OCI-LY7 (cell line): ENCODE measurements at regions not wholly inside any gene's neighbourhood (a gene's known extent, or its start where the extent isn't known, plus 50 kb on each side); places are given as distances from the start of the nearest gene placed in this dataset.

Experiments
- BruUV-seq: library from RNA; stranded (reverse); fragments of 400-500 nt; replicated peaks from 2 replicates; lab custom pipeline; 2021; lab: Mats Ljungman, UMichigan
- CTCF ChIA-PET: fragments of 300-600 bp; sonication (Branson Sonifier 250); formaldehyde crosslinking; loops from one replicate; lab custom pipeline; 2022; ENCODE audit warnings: antibody characterized with exemption; ENCODE audit not compliant: unreplicated experiment; lab: Charles Lee
- POLR2A ChIA-PET: fragments of 300-600 bp; sonication (Branson Sonifier 250); formaldehyde crosslinking; loops from one replicate; lab custom pipeline; 2022; ENCODE audit warnings: antibody characterized with exemption; lab: Charles Lee
- DNase-seq: peaks from one replicate; pipeline ENCODE4 v3.0.0-alpha.2; 2015; ENCODE audit warnings: low spot score
- H2AFZ ChIP-seq: fragments of 200-600 bp; sonication (generic), shearing (Covaris generic); 2 replicates; pipeline ENCODE4 v1.6.1; 2014; ENCODE audit warnings: mild to moderate bottlenecking, antibody characterized with exemption, low read length, moderate library complexity
- H3K27ac ChIP-seq: fragments of 200-600 bp; sonication (generic); 2 replicates; pipeline ENCODE4 v1.5.1; 2014; ENCODE audit warnings: mixed run types, low read depth, mild to moderate bottlenecking, moderate library complexity, low read length, inconsistent platforms; ENCODE audit not compliant: poor library complexity, severe bottlenecking
- H3K36me3 ChIP-seq: fragments of 200-600 bp; sonication (generic); 2 replicates; pipeline ENCODE4 v1.6.1; 2014; ENCODE audit warnings: mild to moderate bottlenecking, antibody characterized with exemption, low read length, moderate library complexity, mixed read lengths; ENCODE audit not compliant: insufficient read depth
- H3K4me1 ChIP-seq: fragments of 200-600 bp; sonication (generic); 2 replicates; pipeline ENCODE4 v1.5.1; 2014; ENCODE audit warnings: mild to moderate bottlenecking, low read length; ENCODE audit not compliant: insufficient read depth, poor library complexity, severe bottlenecking
- H3K4me2 ChIP-seq: fragments of 200-600 bp; sonication (generic); 2 replicates; pipeline ENCODE4 v1.6.1; 2014; ENCODE audit warnings: mild to moderate bottlenecking, low read length
- H3K4me3 ChIP-seq: fragments of 200-600 bp; sonication (generic); 2 replicates; pipeline ENCODE4 v1.5.1; 2014; ENCODE audit warnings: mild to moderate bottlenecking, low read depth, low read length; ENCODE audit not compliant: poor library complexity, severe bottlenecking
- H3K79me2 ChIP-seq: fragments of 200-600 bp; sonication (generic); 2 replicates; pipeline ENCODE4 v1.6.1; 2016; ENCODE audit warnings: low read depth, mild to moderate bottlenecking, low read length, moderate library complexity, mixed read lengths; ENCODE audit not compliant: insufficient read depth
- H3K9me2 ChIP-seq: fragments of 200-600 bp; sonication (generic); 2 replicates; pipeline ENCODE4 v1.6.1; 2016; ENCODE audit warnings: mild to moderate bottlenecking, low read length, mixed read lengths; ENCODE audit not compliant: insufficient read depth
- H3K9me3 ChIP-seq: fragments of 200-600 bp; sonication (generic); 2 replicates; pipeline ENCODE4 v1.6.1; 2014; ENCODE audit warnings: mild to moderate bottlenecking, mixed run types, low read length, mixed read lengths
- H4K20me1 ChIP-seq: fragments of 200-600 bp; sonication (generic); 2 replicates; pipeline ENCODE4 v1.6.1; 2014; ENCODE audit warnings: mild to moderate bottlenecking, antibody characterized with exemption, low read length, moderate library complexity, mixed read lengths; ENCODE audit not compliant: insufficient read depth
- EZH2phosphoT487 ChIP-seq: fragments of 200-600 bp; sonication (generic); IDR thresholded peaks from 2 replicates; pipeline ENCODE4 v1.6.1; 2018; ENCODE audit warnings: low read depth, borderline replicate concordance, mild to moderate bottlenecking, mixed run types, antibody characterized with exemption, low read length, moderate library complexity, mixed read lengths
- intact Hi-C: fragments of 100-400 bp; cut with micrococcal nuclease; formaldehyde crosslinking; loops from one replicate; pipeline ENCODE4 v1.10.0; 2022; ENCODE audit not compliant: unreplicated experiment
- TF ChIP-seq, protein P1 (sequence below): fragments of 200-600 bp; sonication (generic); conservative IDR thresholded peaks from 2 replicates; pipeline ENCODE4 v1.5.1; 2014; ENCODE audit warnings: mild to moderate bottlenecking, antibody characterized with exemption, low read length, moderate library complexity, mixed read lengths

- ChIA-PET POLR2A (interaction anchor here (0.6 to 1.0 kb wide), 2 partner anchors 13 to 289 kb away, joined by 3 to 4 read pairs; no protein-coding TSS in a partner anchor), CTCF (no interaction called here)
- Histone ChIP-seq H3K36me3 (no peaks in the 10 kb centered on the region), H3K4me3 (no peak overlapping the region), H3K9me2 (no peaks in the 10 kb centered on the region), H2AFZ (no peak overlapping the region), H3K9me3 (no peaks in the 10 kb centered on the region), H3K4me2 (no peak overlapping the region), H3K79me2 (no peaks in the 10 kb centered on the region), H4K20me1 (no peaks in the 10 kb centered on the region), H3K4me1 (no peaks in the 10 kb centered on the region), H3K27ac (no peak overlapping the region)
- no TSS peak for BruUV-seq
- TF ChIP-seq, protein P1, sequence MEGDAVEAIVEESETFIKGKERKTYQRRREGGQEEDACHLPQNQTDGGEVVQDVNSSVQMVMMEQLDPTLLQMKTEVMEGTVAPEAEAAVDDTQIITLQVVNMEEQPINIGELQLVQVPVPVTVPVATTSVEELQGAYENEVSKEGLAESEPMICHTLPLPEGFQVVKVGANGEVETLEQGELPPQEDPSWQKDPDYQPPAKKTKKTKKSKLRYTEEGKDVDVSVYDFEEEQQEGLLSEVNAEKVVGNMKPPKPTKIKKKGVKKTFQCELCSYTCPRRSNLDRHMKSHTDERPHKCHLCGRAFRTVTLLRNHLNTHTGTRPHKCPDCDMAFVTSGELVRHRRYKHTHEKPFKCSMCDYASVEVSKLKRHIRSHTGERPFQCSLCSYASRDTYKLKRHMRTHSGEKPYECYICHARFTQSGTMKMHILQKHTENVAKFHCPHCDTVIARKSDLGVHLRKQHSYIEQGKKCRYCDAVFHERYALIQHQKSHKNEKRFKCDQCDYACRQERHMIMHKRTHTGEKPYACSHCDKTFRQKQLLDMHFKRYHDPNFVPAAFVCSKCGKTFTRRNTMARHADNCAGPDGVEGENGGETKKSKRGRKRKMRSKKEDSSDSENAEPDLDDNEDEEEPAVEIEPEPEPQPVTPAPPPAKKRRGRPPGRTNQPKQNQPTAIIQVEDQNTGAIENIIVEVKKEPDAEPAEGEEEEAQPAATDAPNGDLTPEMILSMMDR, result no peak
- TF ChIP-seq EZH2phosphoT487, result no peak
- intact Hi-C loops, result no loop called here
- no peak for DNase-seq
Measured at GRCh38 chr12:84596266-84596665, 316.3 kb downstream of the SLC6A15 start.

DNA sequence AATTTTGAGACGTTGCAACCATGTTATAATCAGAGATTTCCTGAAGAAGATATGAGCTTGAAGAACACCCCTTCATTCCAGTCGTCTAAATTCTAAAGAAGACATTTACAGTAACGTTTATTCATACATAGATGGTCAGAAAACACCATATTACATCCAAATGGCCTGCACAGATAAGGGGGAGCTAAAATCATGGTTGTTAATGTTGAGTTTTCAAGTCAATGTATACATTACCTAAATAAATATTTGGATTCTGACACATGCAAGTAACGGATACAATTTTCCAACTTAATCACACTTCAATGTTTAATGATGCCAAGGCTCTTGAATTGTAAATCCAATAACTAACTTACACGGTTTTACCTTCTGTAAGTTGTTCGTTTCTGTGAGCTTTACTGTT, 318.4 kb downstream of the SLC6A15 start:
- Histone ChIP-seq H4K20me1 (no peaks in the 10 kb centered on the region), H2AFZ (no peak overlapping the region), H3K9me3 (no peaks in the 10 kb centered on the region), H3K79me2 (no peaks in the 10 kb centered on the region), H3K4me3 (no peak overlapping the region), H3K36me3 (no peaks in the 10 kb centered on the region), H3K9me2 (no peaks in the 10 kb centered on the region), H3K27ac (no peak overlapping the region), H3K4me1 (no peaks in the 10 kb centered on the region), H3K4me2 (no peak overlapping the region)
- no peak for TF ChIP-seq EZH2phosphoT487
- TF ChIP-seq, protein P1, result no peak
- no TSS peak for BruUV-seq
- DNase-seq, result no peak
- intact Hi-C loops, result no loop called here
- CTCF ChIA-PET, result no interaction called here
- POLR2A ChIA-PET, result interaction anchor here (1.3 kb wide), 1 partner anchor 27 kb away, joined by 3 read pairs; no protein-coding TSS in a partner anchor

- CTCF ChIA-PET, result no interaction called here
- BruUV-seq, result no TSS peak
- no peaks in the 10 kb centered on the region for H3K36me3 ChIP-seq
- no peak for TF ChIP-seq EZH2phosphoT487
- TF ChIP-seq, protein P1, result no peak
- H3K79me2 ChIP-seq, result no peaks in the 10 kb centered on the region
- no peaks in the 10 kb centered on the region for H3K9me2 ChIP-seq
- intact Hi-C loops, result no loop called here
- no peak overlapping the region for H2AFZ ChIP-seq
- no peaks in the 10 kb centered on the region for H4K20me1 ChIP-seq
- no peak overlapping the region for H3K4me2 ChIP-seq
- no peaks in the 10 kb centered on the region for H3K4me1 ChIP-seq
- no peak for DNase-seq
- no peak overlapping the region for H3K27ac ChIP-seq
- POLR2A ChIA-PET, result no interaction called here
- H3K4me3 ChIP-seq, result no peak overlapping the region
- H3K9me3 ChIP-seq, result no peaks in the 10 kb centered on the region
Measured at GRCh38 chr12:84585776-84586395, 326.7 kb downstream of the SLC6A15 start.
